WTC11 (cell line): ENCODE measurements at regions not wholly inside any gene's neighbourhood (a gene's known extent, or its start where the extent isn't known, plus 50 kb on each side); places are given as distances from the start of the nearest gene placed in this dataset.
A peak's percentile ranks its signal among the peaks of the same experiment; 100 is the strongest.

Experiments used
- ATAC-seq: fragments of 200-7000 bp; cut with Tn5 transposase; 2 replicates; pipeline ENCODE4 v1.10.0; 2021; ENCODE audit warnings: mild to moderate bottlenecking, moderate library complexity
- CTCF ChIA-PET: fragments of 300-600 bp; sonication (Branson Sonifier 250); formaldehyde crosslinking; loops from one replicate; lab custom pipeline; 2021; ENCODE audit warnings: antibody characterized with exemption; lab: Charles Lee
- POLR2A ChIA-PET: fragments of 350-600 bp; sonication (Branson Sonifier 250); formaldehyde crosslinking; loops from one replicate; lab custom pipeline; 2021; ENCODE audit warnings: antibody characterized with exemption; lab: Charles Lee
- DNase-seq: peaks from one replicate; pipeline ENCODE4 v3.0.0; 2021; ENCODE audit warnings: low spot score
- H3K27ac Mint-ChIP-seq: 2 replicates; pipeline ENCODE4 v1.8.0; 2021; ENCODE audit warnings: mixed read lengths
- H3K27me3 Mint-ChIP-seq: 2 replicates; pipeline ENCODE4 v1.8.0; 2021; ENCODE audit warnings: low read depth, mild to moderate bottlenecking, moderate library complexity, mixed read lengths
- H3K36me3 Mint-ChIP-seq: 2 replicates; pipeline ENCODE4 v1.8.0; 2021; ENCODE audit warnings: mixed read lengths
- H3K4me1 Mint-ChIP-seq: 2 replicates; pipeline ENCODE4 v1.8.0; 2022; ENCODE audit warnings: mixed read lengths
- H3K4me3 Mint-ChIP-seq: 2 replicates; pipeline ENCODE4 v1.8.0; 2021; ENCODE audit warnings: mild to moderate bottlenecking, moderate library complexity, mixed read lengths
- H3K9me3 Mint-ChIP-seq: 2 replicates; pipeline ENCODE4 v1.8.0; 2021; ENCODE audit warnings: mixed read lengths
- CREB1 ChIP-seq: sonication (generic); formaldehyde crosslinking; IDR thresholded peaks from 2 replicates; pipeline ENCODE4 v1.8.0; 2023; ENCODE audit warnings: mild to moderate bottlenecking, missing genetic modification reagents
- E2F1 ChIP-seq: sonication (generic); formaldehyde crosslinking; IDR thresholded peaks from 2 replicates; pipeline ENCODE4 v1.8.0; 2022; ENCODE audit warnings: mild to moderate bottlenecking, missing genetic modification reagents
- E2F5 ChIP-seq: sonication (generic); formaldehyde crosslinking; IDR thresholded peaks from 2 replicates; pipeline ENCODE4 v1.8.1; 2022; ENCODE audit warnings: mild to moderate bottlenecking, moderate library complexity, missing genetic modification reagents
- GABPB1 ChIP-seq: sonication (generic); formaldehyde crosslinking; IDR thresholded peaks from 2 replicates; pipeline ENCODE4 v1.8.1; 2023; ENCODE audit warnings: mild to moderate bottlenecking, missing genetic modification reagents
- KAT7 ChIP-seq: sonication (generic); formaldehyde crosslinking; IDR thresholded peaks from 2 replicates; pipeline ENCODE4 v1.8.1; 2023; ENCODE audit warnings: missing genetic modification reagents, mild to moderate bottlenecking, borderline replicate concordance
- MYBL2 ChIP-seq: sonication (generic); formaldehyde crosslinking; IDR thresholded peaks from 2 replicates; pipeline ENCODE4 v1.8.1; 2023; ENCODE audit warnings: mild to moderate bottlenecking, moderate library complexity, missing genetic modification reagents
- SOX15 ChIP-seq: fragments of 250-450 bp; sonication (Bioruptor Pico); IDR thresholded peaks from 2 replicates; pipeline ENCODE4 v1.9.0; 2021; ENCODE audit warnings: mild to moderate bottlenecking
- TCF7 ChIP-seq: sonication (generic); formaldehyde crosslinking; IDR thresholded peaks from 2 replicates; pipeline ENCODE4 v1.8.0; 2022; ENCODE audit warnings: mild to moderate bottlenecking, low read depth, missing genetic modification reagents, moderate library complexity
- TEAD1 ChIP-seq: sonication (generic); formaldehyde crosslinking; IDR thresholded peaks from 2 replicates; pipeline ENCODE4 v1.8.0; 2022; ENCODE audit warnings: mild to moderate bottlenecking, missing genetic modification reagents
- ZNF423 ChIP-seq: fragments of 250-450 bp; sonication (Bioruptor Pico); IDR thresholded peaks from 2 replicates; pipeline ENCODE4 v2.1.2; 2022; ENCODE audit warnings: mild to moderate bottlenecking, moderate library complexity
- TF ChIP-seq, protein P1 (sequence below): fragments of 200-600 bp; IDR thresholded peaks from 2 replicates; pipeline ENCODE4 v1.8.0; 2022; ENCODE audit warnings: antibody characterized with exemption
- TF ChIP-seq, protein P2 (sequence below): fragments of 250-450 bp; sonication (Bioruptor Pico); IDR thresholded peaks from 2 replicates; pipeline ENCODE4 v1.9.0; 2021; ENCODE audit warnings: mild to moderate bottlenecking
- TF ChIP-seq, protein P3 (sequence below): sonication (generic); formaldehyde crosslinking; IDR thresholded peaks from 2 replicates; pipeline ENCODE4 v1.8.0; 2023; ENCODE audit warnings: missing genetic modification reagents, mild to moderate bottlenecking, borderline replicate concordance
- TF ChIP-seq, protein P4 (sequence below): sonication (generic); formaldehyde crosslinking; IDR thresholded peaks from 2 replicates; pipeline ENCODE4 v1.8.0; 2022; ENCODE audit warnings: mild to moderate bottlenecking, missing genetic modification reagents
- TF ChIP-seq, protein P5 (sequence below): sonication (generic); formaldehyde crosslinking; IDR thresholded peaks from 2 replicates; pipeline ENCODE4 v1.8.1; 2022; ENCODE audit warnings: mild to moderate bottlenecking, missing genetic modification reagents, moderate library complexity, borderline replicate concordance
- TF ChIP-seq, protein P6 (sequence below): sonication (generic); formaldehyde crosslinking; IDR thresholded peaks from 2 replicates; pipeline ENCODE4 v1.8.1; 2023; ENCODE audit warnings: mild to moderate bottlenecking, missing genetic modification reagents, moderate library complexity
- TF ChIP-seq, protein P7 (sequence below): sonication (generic); formaldehyde crosslinking; IDR thresholded peaks from 2 replicates; pipeline ENCODE4 v1.8.0; 2022; ENCODE audit warnings: missing genetic modification reagents

- no peak overlapping the region for H3K4me3 Mint-ChIP-seq
- H3K27me3 Mint-ChIP-seq = peaks cover 60% of the 10 kb centered on the region
- ChIA-PET CTCF (no interaction called here), POLR2A (no interaction called here)
- H3K4me1 Mint-ChIP-seq = peaks cover 64% of the 10 kb centered on the region
- peaks cover 31% of the 10 kb centered on the region for H3K9me3 Mint-ChIP-seq
- DNase-seq (no peak), ATAC-seq (peak; percentile 82)
- H3K36me3 Mint-ChIP-seq = peaks cover 38% of the 10 kb centered on the region
- H3K27ac Mint-ChIP-seq = peak overlapping the region; percentile 97
- TF ChIP-seq SOX15 (CRISPR knock-in tag) (no peak), MYBL2 (CRISPR knock-in tag) (no peak), CREB1 (no peak), ZNF423 (CRISPR knock-in tag) (peak; percentile 54; the same call in 1 of the 2 replicates), GABPB1 (CRISPR knock-in tag) (no peak), TCF7 (CRISPR knock-in tag) (no peak), KAT7 (CRISPR knock-in tag) (no peak), E2F1 (no peak), E2F5 (no peak), TEAD1 (CRISPR knock-in tag) (peak; percentile 88)
- TF ChIP-seq, protein P1, sequence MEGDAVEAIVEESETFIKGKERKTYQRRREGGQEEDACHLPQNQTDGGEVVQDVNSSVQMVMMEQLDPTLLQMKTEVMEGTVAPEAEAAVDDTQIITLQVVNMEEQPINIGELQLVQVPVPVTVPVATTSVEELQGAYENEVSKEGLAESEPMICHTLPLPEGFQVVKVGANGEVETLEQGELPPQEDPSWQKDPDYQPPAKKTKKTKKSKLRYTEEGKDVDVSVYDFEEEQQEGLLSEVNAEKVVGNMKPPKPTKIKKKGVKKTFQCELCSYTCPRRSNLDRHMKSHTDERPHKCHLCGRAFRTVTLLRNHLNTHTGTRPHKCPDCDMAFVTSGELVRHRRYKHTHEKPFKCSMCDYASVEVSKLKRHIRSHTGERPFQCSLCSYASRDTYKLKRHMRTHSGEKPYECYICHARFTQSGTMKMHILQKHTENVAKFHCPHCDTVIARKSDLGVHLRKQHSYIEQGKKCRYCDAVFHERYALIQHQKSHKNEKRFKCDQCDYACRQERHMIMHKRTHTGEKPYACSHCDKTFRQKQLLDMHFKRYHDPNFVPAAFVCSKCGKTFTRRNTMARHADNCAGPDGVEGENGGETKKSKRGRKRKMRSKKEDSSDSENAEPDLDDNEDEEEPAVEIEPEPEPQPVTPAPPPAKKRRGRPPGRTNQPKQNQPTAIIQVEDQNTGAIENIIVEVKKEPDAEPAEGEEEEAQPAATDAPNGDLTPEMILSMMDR = no peak
- TF ChIP-seq, protein P2, sequence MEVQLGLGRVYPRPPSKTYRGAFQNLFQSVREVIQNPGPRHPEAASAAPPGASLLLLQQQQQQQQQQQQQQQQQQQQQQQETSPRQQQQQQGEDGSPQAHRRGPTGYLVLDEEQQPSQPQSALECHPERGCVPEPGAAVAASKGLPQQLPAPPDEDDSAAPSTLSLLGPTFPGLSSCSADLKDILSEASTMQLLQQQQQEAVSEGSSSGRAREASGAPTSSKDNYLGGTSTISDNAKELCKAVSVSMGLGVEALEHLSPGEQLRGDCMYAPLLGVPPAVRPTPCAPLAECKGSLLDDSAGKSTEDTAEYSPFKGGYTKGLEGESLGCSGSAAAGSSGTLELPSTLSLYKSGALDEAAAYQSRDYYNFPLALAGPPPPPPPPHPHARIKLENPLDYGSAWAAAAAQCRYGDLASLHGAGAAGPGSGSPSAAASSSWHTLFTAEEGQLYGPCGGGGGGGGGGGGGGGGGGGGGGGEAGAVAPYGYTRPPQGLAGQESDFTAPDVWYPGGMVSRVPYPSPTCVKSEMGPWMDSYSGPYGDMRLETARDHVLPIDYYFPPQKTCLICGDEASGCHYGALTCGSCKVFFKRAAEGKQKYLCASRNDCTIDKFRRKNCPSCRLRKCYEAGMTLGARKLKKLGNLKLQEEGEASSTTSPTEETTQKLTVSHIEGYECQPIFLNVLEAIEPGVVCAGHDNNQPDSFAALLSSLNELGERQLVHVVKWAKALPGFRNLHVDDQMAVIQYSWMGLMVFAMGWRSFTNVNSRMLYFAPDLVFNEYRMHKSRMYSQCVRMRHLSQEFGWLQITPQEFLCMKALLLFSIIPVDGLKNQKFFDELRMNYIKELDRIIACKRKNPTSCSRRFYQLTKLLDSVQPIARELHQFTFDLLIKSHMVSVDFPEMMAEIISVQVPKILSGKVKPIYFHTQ (CRISPR knock-in tag) = no peak
- TF ChIP-seq, protein P3, sequence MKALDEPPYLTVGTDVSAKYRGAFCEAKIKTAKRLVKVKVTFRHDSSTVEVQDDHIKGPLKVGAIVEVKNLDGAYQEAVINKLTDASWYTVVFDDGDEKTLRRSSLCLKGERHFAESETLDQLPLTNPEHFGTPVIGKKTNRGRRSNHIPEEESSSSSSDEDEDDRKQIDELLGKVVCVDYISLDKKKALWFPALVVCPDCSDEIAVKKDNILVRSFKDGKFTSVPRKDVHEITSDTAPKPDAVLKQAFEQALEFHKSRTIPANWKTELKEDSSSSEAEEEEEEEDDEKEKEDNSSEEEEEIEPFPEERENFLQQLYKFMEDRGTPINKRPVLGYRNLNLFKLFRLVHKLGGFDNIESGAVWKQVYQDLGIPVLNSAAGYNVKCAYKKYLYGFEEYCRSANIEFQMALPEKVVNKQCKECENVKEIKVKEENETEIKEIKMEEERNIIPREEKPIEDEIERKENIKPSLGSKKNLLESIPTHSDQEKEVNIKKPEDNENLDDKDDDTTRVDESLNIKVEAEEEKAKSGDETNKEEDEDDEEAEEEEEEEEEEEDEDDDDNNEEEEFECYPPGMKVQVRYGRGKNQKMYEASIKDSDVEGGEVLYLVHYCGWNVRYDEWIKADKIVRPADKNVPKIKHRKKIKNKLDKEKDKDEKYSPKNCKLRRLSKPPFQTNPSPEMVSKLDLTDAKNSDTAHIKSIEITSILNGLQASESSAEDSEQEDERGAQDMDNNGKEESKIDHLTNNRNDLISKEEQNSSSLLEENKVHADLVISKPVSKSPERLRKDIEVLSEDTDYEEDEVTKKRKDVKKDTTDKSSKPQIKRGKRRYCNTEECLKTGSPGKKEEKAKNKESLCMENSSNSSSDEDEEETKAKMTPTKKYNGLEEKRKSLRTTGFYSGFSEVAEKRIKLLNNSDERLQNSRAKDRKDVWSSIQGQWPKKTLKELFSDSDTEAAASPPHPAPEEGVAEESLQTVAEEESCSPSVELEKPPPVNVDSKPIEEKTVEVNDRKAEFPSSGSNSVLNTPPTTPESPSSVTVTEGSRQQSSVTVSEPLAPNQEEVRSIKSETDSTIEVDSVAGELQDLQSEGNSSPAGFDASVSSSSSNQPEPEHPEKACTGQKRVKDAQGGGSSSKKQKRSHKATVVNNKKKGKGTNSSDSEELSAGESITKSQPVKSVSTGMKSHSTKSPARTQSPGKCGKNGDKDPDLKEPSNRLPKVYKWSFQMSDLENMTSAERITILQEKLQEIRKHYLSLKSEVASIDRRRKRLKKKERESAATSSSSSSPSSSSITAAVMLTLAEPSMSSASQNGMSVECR = no peak
- TF ChIP-seq, protein P4, sequence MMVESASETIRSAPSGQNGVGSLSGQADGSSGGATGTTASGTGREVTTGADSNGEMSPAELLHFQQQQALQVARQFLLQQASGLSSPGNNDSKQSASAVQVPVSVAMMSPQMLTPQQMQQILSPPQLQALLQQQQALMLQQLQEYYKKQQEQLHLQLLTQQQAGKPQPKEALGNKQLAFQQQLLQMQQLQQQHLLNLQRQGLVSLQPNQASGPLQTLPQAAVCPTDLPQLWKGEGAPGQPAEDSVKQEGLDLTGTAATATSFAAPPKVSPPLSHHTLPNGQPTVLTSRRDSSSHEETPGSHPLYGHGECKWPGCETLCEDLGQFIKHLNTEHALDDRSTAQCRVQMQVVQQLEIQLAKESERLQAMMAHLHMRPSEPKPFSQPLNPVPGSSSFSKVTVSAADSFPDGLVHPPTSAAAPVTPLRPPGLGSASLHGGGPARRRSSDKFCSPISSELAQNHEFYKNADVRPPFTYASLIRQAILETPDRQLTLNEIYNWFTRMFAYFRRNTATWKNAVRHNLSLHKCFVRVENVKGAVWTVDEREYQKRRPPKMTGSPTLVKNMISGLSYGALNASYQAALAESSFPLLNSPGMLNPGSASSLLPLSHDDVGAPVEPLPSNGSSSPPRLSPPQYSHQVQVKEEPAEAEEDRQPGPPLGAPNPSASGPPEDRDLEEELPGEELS (CRISPR knock-in tag) = peak; percentile 72; the same call in 1 of the 2 replicates
- TF ChIP-seq, protein P5, sequence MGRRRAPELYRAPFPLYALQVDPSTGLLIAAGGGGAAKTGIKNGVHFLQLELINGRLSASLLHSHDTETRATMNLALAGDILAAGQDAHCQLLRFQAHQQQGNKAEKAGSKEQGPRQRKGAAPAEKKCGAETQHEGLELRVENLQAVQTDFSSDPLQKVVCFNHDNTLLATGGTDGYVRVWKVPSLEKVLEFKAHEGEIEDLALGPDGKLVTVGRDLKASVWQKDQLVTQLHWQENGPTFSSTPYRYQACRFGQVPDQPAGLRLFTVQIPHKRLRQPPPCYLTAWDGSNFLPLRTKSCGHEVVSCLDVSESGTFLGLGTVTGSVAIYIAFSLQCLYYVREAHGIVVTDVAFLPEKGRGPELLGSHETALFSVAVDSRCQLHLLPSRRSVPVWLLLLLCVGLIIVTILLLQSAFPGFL = no peak
- TF ChIP-seq, protein P6, sequence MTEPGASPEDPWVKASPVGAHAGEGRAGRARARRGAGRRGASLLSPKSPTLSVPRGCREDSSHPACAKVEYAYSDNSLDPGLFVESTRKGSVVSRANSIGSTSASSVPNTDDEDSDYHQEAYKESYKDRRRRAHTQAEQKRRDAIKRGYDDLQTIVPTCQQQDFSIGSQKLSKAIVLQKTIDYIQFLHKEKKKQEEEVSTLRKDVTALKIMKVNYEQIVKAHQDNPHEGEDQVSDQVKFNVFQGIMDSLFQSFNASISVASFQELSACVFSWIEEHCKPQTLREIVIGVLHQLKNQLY (CRISPR knock-in tag) = no peak
- TF ChIP-seq, protein P7, sequence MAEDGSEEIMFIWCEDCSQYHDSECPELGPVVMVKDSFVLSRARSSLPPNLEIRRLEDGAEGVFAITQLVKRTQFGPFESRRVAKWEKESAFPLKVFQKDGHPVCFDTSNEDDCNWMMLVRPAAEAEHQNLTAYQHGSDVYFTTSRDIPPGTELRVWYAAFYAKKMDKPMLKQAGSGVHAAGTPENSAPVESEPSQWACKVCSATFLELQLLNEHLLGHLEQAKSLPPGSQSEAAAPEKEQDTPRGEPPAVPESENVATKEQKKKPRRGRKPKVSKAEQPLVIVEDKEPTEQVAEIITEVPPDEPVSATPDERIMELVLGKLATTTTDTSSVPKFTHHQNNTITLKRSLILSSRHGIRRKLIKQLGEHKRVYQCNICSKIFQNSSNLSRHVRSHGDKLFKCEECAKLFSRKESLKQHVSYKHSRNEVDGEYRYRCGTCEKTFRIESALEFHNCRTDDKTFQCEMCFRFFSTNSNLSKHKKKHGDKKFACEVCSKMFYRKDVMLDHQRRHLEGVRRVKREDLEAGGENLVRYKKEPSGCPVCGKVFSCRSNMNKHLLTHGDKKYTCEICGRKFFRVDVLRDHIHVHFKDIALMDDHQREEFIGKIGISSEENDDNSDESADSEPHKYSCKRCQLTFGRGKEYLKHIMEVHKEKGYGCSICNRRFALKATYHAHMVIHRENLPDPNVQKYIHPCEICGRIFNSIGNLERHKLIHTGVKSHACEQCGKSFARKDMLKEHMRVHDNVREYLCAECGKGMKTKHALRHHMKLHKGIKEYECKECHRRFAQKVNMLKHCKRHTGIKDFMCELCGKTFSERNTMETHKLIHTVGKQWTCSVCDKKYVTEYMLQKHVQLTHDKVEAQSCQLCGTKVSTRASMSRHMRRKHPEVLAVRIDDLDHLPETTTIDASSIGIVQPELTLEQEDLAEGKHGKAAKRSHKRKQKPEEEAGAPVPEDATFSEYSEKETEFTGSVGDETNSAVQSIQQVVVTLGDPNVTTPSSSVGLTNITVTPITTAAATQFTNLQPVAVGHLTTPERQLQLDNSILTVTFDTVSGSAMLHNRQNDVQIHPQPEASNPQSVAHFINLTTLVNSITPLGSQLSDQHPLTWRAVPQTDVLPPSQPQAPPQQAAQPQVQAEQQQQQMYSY = no peak
Observed at GRCh38 chr3:106830334-106830733, 546.9 kb upstream of the CCDC54 start.
